SK-N-SH (cell line): ENCODE measurements at regions not wholly inside any gene's neighbourhood (a gene's known extent, or its start where the extent isn't known, plus 50 kb on each side); places are given as distances from the start of the nearest gene placed in this dataset.

Experiments
- CTCF ChIA-PET: fragments of 300-600, 350-600 bp; formaldehyde crosslinking; extraction: SDS; loops from one replicate; lab custom pipeline; 2021; lab: Yijun Ruan, JAX
- POLR2A ChIA-PET: fragments of 350-600 bp; sonication (Branson Sonifier 250); formaldehyde crosslinking; extraction: SDS; loops from one replicate; lab custom pipeline; 2020; ENCODE audit warnings: antibody characterized with exemption, inconsistent platforms; lab: Yijun Ruan, JAX
- DNase-seq: peaks from one replicate; pipeline ENCODE4 v3.0.0; 2012
- H2AFZ ChIP-seq: fragments of 200-600 bp; sonication (generic); 2 replicates; pipeline ENCODE4 v1.8.1; 2016; ENCODE audit warnings: antibody characterized with exemption, mild to moderate bottlenecking, low read depth
- H3F3A ChIP-seq: fragments of 200-600 bp; sonication (generic); replicated peaks from 2 replicates; pipeline ENCODE3; 2016; ENCODE audit warnings: antibody characterized with exemption, mild to moderate bottlenecking; ENCODE audit not compliant: insufficient read depth
- H3K27ac ChIP-seq, 2 experiments: fragments of 200-500 bp in 1 of 2; fragments of 200-600 bp in 1 of 2; sonication (Bioruptor generic) in 1 of 2; sonication (generic), shearing (Covaris generic) in 1 of 2; 2 replicates each; pipeline versions ENCODE4 v1.5.1 to v1.6.1; 2014 to 2016; ENCODE audit warnings: low read depth in 2 of 2, inconsistent platforms in 1 of 2, low read length in 1 of 2, mild to moderate bottlenecking in 1 of 2, mixed read lengths in 1 of 2
- H3K27me3 ChIP-seq: fragments of 200-600 bp; sonication (generic), shearing (Covaris generic); 2 replicates; pipeline ENCODE4 v1.6.1; 2016; ENCODE audit warnings: mixed run types; ENCODE audit not compliant: insufficient read depth
- H3K36me3 ChIP-seq, 2 experiments: fragments of 200-500 bp in 1 of 2; fragments of 200-600 bp in 1 of 2; sonication (Bioruptor generic) in 1 of 2; sonication (generic) in 1 of 2; replicated peaks in 1 of 2; 2 replicates each; pipeline versions ENCODE3 to v1.5.1; 2014 to 2016; ENCODE audit warnings: low read length in 1 of 2, mild to moderate bottlenecking in 1 of 2; ENCODE audit not compliant: insufficient read depth in 2 of 2, control insufficient read depth in 1 of 2
- H3K4me1 ChIP-seq, 2 experiments: fragments of 200-500 bp in 1 of 2; fragments of 200-600 bp in 1 of 2; sonication (Bioruptor generic) in 1 of 2; sonication (generic), shearing (Covaris generic) in 1 of 2; 2 replicates each; pipeline versions ENCODE4 v1.5.1 to v1.6.1; 2014 to 2016; ENCODE audit warnings: low read depth in 1 of 2, low read length in 1 of 2, mixed run types in 1 of 2; ENCODE audit not compliant: insufficient read depth in 2 of 2, control insufficient read depth in 1 of 2
- H3K4me2 ChIP-seq: fragments of 200-600 bp; sonication (generic), shearing (Covaris generic); 2 replicates; pipeline ENCODE4 v1.6.1; 2017; ENCODE audit warnings: mixed run types
- H3K4me3 ChIP-seq, 2 experiments: fragments of 200-500 bp in 1 of 2; fragments of 200-600 bp in 1 of 2; sonication (Bioruptor generic) in 1 of 2; sonication (generic), shearing (Covaris generic) in 1 of 2; 2 replicates each; pipeline versions ENCODE4 v1.5.1 to v1.8.1; 2014 to 2016; ENCODE audit warnings: low read depth in 2 of 2, inconsistent platforms in 1 of 2, low read length in 1 of 2, mild to moderate bottlenecking in 1 of 2, mixed read lengths in 1 of 2, moderate library complexity in 1 of 2
- H3K79me2 ChIP-seq: fragments of 200-600 bp; sonication (generic); 2 replicates; pipeline ENCODE4 v1.8.1; 2017; ENCODE audit warnings: mild to moderate bottlenecking; ENCODE audit not compliant: insufficient read depth
- H3K9ac ChIP-seq: fragments of 200-600 bp; sonication (generic); 2 replicates; pipeline ENCODE4 v1.6.1; 2017; ENCODE audit warnings: mixed run types
- H3K9me2 ChIP-seq: fragments of 200-600 bp; sonication (generic); 2 replicates; pipeline ENCODE4 v1.6.1; 2017; ENCODE audit warnings: mixed run types
- H3K9me3 ChIP-seq: fragments of 200-600 bp; sonication (generic); 2 replicates; pipeline ENCODE4 v1.6.1; 2017; ENCODE audit warnings: mixed run types, mild to moderate bottlenecking, moderate library complexity
- H4K20me1 ChIP-seq: fragments of 200-600 bp; sonication (generic); 2 replicates; pipeline ENCODE4 v1.6.1; 2017; ENCODE audit warnings: mild to moderate bottlenecking, mixed run types; ENCODE audit not compliant: insufficient read depth
- ELF1 ChIP-seq: IDR thresholded peaks from 2 replicates; pipeline ENCODE4 v1.4.0; 2012
- EP300 ChIP-seq, 2 experiments: IDR thresholded peaks; 2 replicates each; pipeline versions ENCODE4 v1.4.0 to v1.6.1; 2012; ENCODE audit warnings: borderline replicate concordance in 1 of 2, low read depth in 1 of 2, low read length in 1 of 2
- EZH2phosphoT487 ChIP-seq: fragments of 200-600 bp; sonication (generic); IDR thresholded peaks from 2 replicates; pipeline ENCODE4 v1.6.1; 2017; ENCODE audit warnings: low read depth, mixed run types, mild to moderate bottlenecking, antibody characterized with exemption, moderate library complexity, borderline replicate concordance
- FOSL2 ChIP-seq: IDR thresholded peaks from 2 replicates; pipeline ENCODE4 v1.4.0; 2012; ENCODE audit warnings: low read depth, mild to moderate bottlenecking, moderate library complexity, borderline replicate concordance
- FOXJ3 ChIP-seq: sonication (generic); formaldehyde crosslinking; IDR thresholded peaks from 2 replicates; pipeline ENCODE4 v1.5.1; 2020; ENCODE audit warnings: mild to moderate bottlenecking, missing genetic modification reagents
- GABPA ChIP-seq: IDR thresholded peaks from 2 replicates; pipeline ENCODE4 v1.4.0; 2012; ENCODE audit warnings: low read depth, mild to moderate bottlenecking
- GATA2 ChIP-seq: sonication (generic); formaldehyde crosslinking; IDR thresholded peaks from 2 replicates; pipeline ENCODE4 v1.5.0; 2020; ENCODE audit warnings: mild to moderate bottlenecking, missing genetic modification reagents
- IRF3 ChIP-seq: fragments of 150-350 bp; IDR thresholded peaks from 2 replicates; pipeline ENCODE4 v1.6.1; 2016; ENCODE audit warnings: mild to moderate bottlenecking, low read depth, low read length
- JUND ChIP-seq: IDR thresholded peaks from 2 replicates; pipeline ENCODE4 v1.4.0; 2012
- MXI1 ChIP-seq: IDR thresholded peaks from 2 replicates; pipeline ENCODE4 v1.6.1; 2012; ENCODE audit warnings: mild to moderate bottlenecking, low read depth, low read length, improper control_type of control experiment
- RCOR1 ChIP-seq: fragments of 150-350 bp; IDR thresholded peaks from 2 replicates; pipeline ENCODE4 v1.6.1; 2017; ENCODE audit warnings: antibody characterized with exemption, low read length
- REST ChIP-seq: IDR thresholded peaks from 2 replicates; pipeline ENCODE4 v1.6.1; 2012; ENCODE audit warnings: mild to moderate bottlenecking, low read depth, low read length, moderate library complexity
- RFX5 ChIP-seq: IDR thresholded peaks from 2 replicates; pipeline ENCODE4 v1.6.1; 2012; ENCODE audit warnings: mild to moderate bottlenecking, improper control_type of control experiment, low read length
- TAF1 ChIP-seq: IDR thresholded peaks from 2 replicates; pipeline ENCODE4 v1.6.1; 2012; ENCODE audit warnings: low read depth, mild to moderate bottlenecking, low read length, moderate library complexity, borderline replicate concordance
- TEAD4 ChIP-seq: IDR thresholded peaks from 2 replicates; pipeline ENCODE4 v1.4.0; 2012; ENCODE audit warnings: mild to moderate bottlenecking, borderline replicate concordance; ENCODE audit not compliant: insufficient read depth
- USF1 ChIP-seq: IDR thresholded peaks from 2 replicates; pipeline ENCODE4 v1.4.0; 2012; ENCODE audit warnings: low read depth, borderline replicate concordance
- YY1 ChIP-seq: IDR thresholded peaks from 2 replicates; pipeline ENCODE4 v1.4.0; 2012; ENCODE audit warnings: low read depth, mild to moderate bottlenecking
- ZBTB33 ChIP-seq: IDR thresholded peaks from 2 replicates; pipeline ENCODE4 v1.4.0; 2012; ENCODE audit warnings: low read depth, borderline replicate concordance
- WGBS: methylation state at CpG from one replicate; pipeline ENCODE4 v1.1.6; 2017; ENCODE audit warnings: low lambda C conversion rate; 5-methylcytosine and 5-hydroxymethylcytosine counted together

GRCh38 chrX:26511589-26512363 lies 295.8 kb downstream of the MAGEB5 start:
- Histone ChIP-seq H3K9ac (no peak overlapping the region), H3K79me2 (no peaks in the 10 kb centered on the region), H3F3A (no peaks in the 10 kb centered on the region), H3K4me3 (no peak overlapping the region), H3K9me3 (no peaks in the 10 kb centered on the region), H3K4me2 (no peak overlapping the region), H3K27me3 (no peaks in the 10 kb centered on the region), H3K4me1 (no peaks in the 10 kb centered on the region), H2AFZ (no peak overlapping the region), H4K20me1 (no peaks in the 10 kb centered on the region), H3K27ac (no peak overlapping the region), H3K9me2 (no peaks in the 10 kb centered on the region), H3K36me3 (no peaks in the 10 kb centered on the region)
- POLR2A ChIA-PET, result no interaction called here
- no peak for DNase-seq
- CTCF ChIA-PET, result no interaction called here
- TF ChIP-seq ZBTB33 (no peak), FOSL2 (no peak), YY1 (no peak), IRF3 (no peak), REST (no peak), FOXJ3 (no peak), EP300 (IDR thresholded peaks at IDR 0.05; ENCODE audit: borderline replicate concordance in 1 of 2, low read depth in 1 of 2, low read length in 1 of 2) (no peak), JUND (no peak), EZH2phosphoT487 (no peak), GABPA (no peak), RFX5 (no peak), MXI1 (no peak), RCOR1 (no peak), TEAD4 (no peak), GATA2 (CRISPR knock-in tag) (no peak), ELF1 (no peak), TAF1 (no peak), USF1 (no peak)
- WGBS, result 1% methylated on average over 5 of the region's 5 CpGs
